Kidney (tissue), 13 donors: ENCODE measurements at regions not wholly inside any gene's neighbourhood (a gene's known extent, or its start where the extent isn't known, plus 50 kb on each side); places are given as distances from the start of the nearest gene placed in this dataset.

Source experiments
- DNase-seq, 5 donors: peaks; one replicate each; pipeline ENCODE4 v3.0.0-alpha.2; 2013 to 2020
- FAIRE-seq: peaks from 2 replicates; lab custom pipeline; 2012; peaks lifted over from hg19 to GRCh38; lab: Jason Lieb, UNC
- H3K27ac ChIP-seq, 2 donors: one replicate each; pipeline ENCODE4 v1.7.0; 2013; ENCODE audit warnings: low read depth in 2 of 2, low read length in 2 of 2, inconsistent platforms in 1 of 2
- H3K27me3 ChIP-seq: one replicate; pipeline ENCODE4 v1.7.1; 2013; ENCODE audit warnings: low read length, inconsistent platforms; ENCODE audit not compliant: control insufficient read depth, insufficient read depth
- H3K36me3 ChIP-seq, 3 donors: one replicate each; pipeline versions ENCODE4 v1.7.0 to v1.7.1; 2013; ENCODE audit warnings: low read length in 3 of 3, control low read depth in 1 of 3, inconsistent platforms in 1 of 3; ENCODE audit not compliant: insufficient read depth in 3 of 3, control insufficient read depth in 2 of 3
- H3K4me1 ChIP-seq, 3 donors: one replicate each; pipeline versions ENCODE4 v1.7.0 to v1.7.1; 2013; ENCODE audit warnings: low read length in 3 of 3, inconsistent platforms in 1 of 3, low read depth in 1 of 3; ENCODE audit not compliant: control insufficient read depth in 2 of 3, insufficient read depth in 2 of 3
- H3K4me3 ChIP-seq, 3 donors: one replicate each; pipeline versions ENCODE4 v1.7.0 to v1.8.1; 2013; ENCODE audit warnings: low read length in 3 of 3, control low read depth in 1 of 3, inconsistent platforms in 1 of 3
- H3K9ac ChIP-seq, 3 donors: one replicate each; pipeline versions ENCODE4 v1.7.0 to v1.7.1; 2013; ENCODE audit warnings: low read length in 3 of 3, control low read depth in 1 of 3, inconsistent platforms in 1 of 3
- H3K9me3 ChIP-seq, 3 donors: one replicate each; pipeline versions ENCODE4 v1.7.0 to v1.7.1; 2013; ENCODE audit warnings: low read length in 3 of 3, control low read depth in 1 of 3, inconsistent platforms in 1 of 3; ENCODE audit not compliant: control insufficient read depth in 2 of 3, insufficient read depth in 1 of 3
- intact Hi-C: fragments of 100-400 bp; cut with DNase I; formaldehyde crosslinking; loops from one replicate; pipeline ENCODE4 v1.11.1; 2022
- TF ChIP-seq, protein P1 (sequence below): IDR thresholded peaks from 3 replicates; pipeline ENCODE4 v1.5.1; 2012; ENCODE audit warnings: mild to moderate bottlenecking, moderate library complexity, borderline replicate concordance; ENCODE audit not compliant: insufficient read depth; ENCODE audit errors: extremely low read depth
- donor health status: control.
- donor health status: control.
- donor health status: control.
- donor health status: control.
- donor health status: control.
- donor health status: DM: yes; HTN: yes; CAD: no.
- donor health status: Normal renal cell carcinoma (clear cell type).

DNA sequence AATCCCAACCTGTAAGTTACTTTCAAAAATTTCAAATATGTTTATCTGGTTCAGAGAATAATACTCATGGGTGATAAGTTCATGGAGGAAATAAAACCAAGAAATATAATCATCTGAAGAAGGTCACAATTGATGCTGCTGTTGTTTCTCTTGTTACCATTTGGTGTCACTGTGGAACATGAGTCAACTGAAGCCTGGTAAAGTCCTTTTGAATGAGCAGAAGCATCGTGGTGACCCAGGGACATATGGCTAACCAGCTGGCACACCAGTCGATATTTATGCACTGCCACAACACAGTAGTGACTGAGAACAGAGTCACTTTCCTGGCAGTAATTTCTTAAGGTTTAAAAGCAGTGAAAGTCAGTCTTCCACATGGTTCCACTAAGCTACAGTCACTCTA lies 612.9 kb upstream of the TLE4 start:
- TF ChIP-seq, protein P1, sequence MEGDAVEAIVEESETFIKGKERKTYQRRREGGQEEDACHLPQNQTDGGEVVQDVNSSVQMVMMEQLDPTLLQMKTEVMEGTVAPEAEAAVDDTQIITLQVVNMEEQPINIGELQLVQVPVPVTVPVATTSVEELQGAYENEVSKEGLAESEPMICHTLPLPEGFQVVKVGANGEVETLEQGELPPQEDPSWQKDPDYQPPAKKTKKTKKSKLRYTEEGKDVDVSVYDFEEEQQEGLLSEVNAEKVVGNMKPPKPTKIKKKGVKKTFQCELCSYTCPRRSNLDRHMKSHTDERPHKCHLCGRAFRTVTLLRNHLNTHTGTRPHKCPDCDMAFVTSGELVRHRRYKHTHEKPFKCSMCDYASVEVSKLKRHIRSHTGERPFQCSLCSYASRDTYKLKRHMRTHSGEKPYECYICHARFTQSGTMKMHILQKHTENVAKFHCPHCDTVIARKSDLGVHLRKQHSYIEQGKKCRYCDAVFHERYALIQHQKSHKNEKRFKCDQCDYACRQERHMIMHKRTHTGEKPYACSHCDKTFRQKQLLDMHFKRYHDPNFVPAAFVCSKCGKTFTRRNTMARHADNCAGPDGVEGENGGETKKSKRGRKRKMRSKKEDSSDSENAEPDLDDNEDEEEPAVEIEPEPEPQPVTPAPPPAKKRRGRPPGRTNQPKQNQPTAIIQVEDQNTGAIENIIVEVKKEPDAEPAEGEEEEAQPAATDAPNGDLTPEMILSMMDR = no peak
- FAIRE-seq = no peak

DNA sequence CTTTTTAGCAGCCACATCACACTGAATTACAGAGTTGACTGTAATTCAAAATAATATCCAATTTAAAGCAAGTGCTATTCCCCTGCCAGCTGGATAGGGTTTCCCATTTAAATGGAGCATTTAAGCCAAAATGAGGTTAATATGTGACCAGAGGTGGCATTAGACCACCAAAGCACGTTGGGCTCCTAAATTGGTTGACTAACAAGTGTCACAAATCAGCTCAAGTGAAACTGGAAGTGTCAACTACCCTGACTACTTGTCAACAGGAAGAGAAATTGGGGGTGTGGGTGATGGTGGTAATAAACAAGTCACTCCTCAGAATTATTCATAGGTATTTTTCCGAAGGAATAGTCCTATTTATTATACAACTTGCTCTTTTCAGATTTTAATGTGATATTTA lies 609.6 kb upstream of the TLE4 start:
- TF ChIP-seq, protein P1 = no peak
- H3K36me3 ChIP-seq = no peaks in the 10 kb centered on the region
- H3K9ac ChIP-seq = no peak overlapping the region
- FAIRE-seq (no peak), DNase-seq (peak in 1 of 5 donors; percentile 10)
- no peaks in the 10 kb centered on the region for H3K27me3 ChIP-seq
- peaks cover 0 to 10% (median 3%) of the 10 kb centered on the region in 3 donors for H3K9me3 ChIP-seq
- H3K4me3 ChIP-seq = no peak overlapping the region
- no peak overlapping the region for H3K27ac ChIP-seq
- intact Hi-C loops = no loop called here
- H3K4me1 ChIP-seq = no peaks in the 10 kb centered on the region

More for the DNA sequence above, 612.9 kb upstream of the TLE4 start:
- Histone ChIP-seq H3K27ac (no peak overlapping the region), H3K4me3 (no peak overlapping the region), H3K27me3 (no peaks in the 10 kb centered on the region), H3K36me3 (no peaks in the 10 kb centered on the region), H3K9ac (no peak overlapping the region), H3K9me3 (peaks cover 0 to 10% (median 3%) of the 10 kb centered on the region in 3 donors), H3K4me1 (no peaks in the 10 kb centered on the region)
- intact Hi-C loops = no loop called here
- DNase-seq = no peak

- intact Hi-C loops = no loop called here
Observed at GRCh38 chr9:78963911-78964310, 607.9 kb upstream of the TLE4 start.

More at GRCh38 chr9:78963911-78964310, 607.9 kb upstream of the TLE4 start:
- H3K27me3 ChIP-seq = no peaks in the 10 kb centered on the region
- FAIRE-seq = no peak
- no peaks in the 10 kb centered on the region for H3K4me1 ChIP-seq
- no peak overlapping the region for H3K27ac ChIP-seq
- H3K36me3 ChIP-seq = no peaks in the 10 kb centered on the region
- peaks cover 0 to 8% (median 3%) of the 10 kb centered on the region in 3 donors for H3K9me3 ChIP-seq
- no peak overlapping the region for H3K9ac ChIP-seq
- TF ChIP-seq, protein P1 = no peak
- DNase-seq = no peak
- no peak overlapping the region for H3K4me3 ChIP-seq
